Psoas muscle (tissue), 7 donors: ENCODE measurements at regions not wholly inside any gene's neighbourhood (a gene's known extent, or its start where the extent isn't known, plus 50 kb on each side); places are given as distances from the start of the nearest gene placed in this dataset.

ENCODE experiments used
- ATAC-seq, 4 donors: fragments of 200-7000 bp; cut with Tn5 transposase; one replicate each; pipeline ENCODE4 v1.9.1; 2020; ENCODE audit warnings: moderate library complexity in 3 of 4, mild to moderate bottlenecking in 2 of 4
- DNase-seq, 2 donors: peaks; one replicate each; pipeline ENCODE4 v3.0.0-alpha.2; 2020
- H3K27ac ChIP-seq: fragments of 200-600 bp; one replicate; pipeline ENCODE4 v1.8.0; 2022
- H3K27me3 ChIP-seq, 3 donors: fragments of 200-600 bp in 1 of 3; one replicate each; pipeline versions ENCODE4 v1.6.1 to v1.8.0; 2013 to 2022; ENCODE audit warnings: low read length in 2 of 3, mild to moderate bottlenecking in 2 of 3, moderate library complexity in 1 of 3; ENCODE audit not compliant: insufficient read depth in 3 of 3
- H3K36me3 ChIP-seq, 2 donors: fragments of 200-600 bp in 1 of 2; one replicate each; pipeline versions ENCODE4 v1.6.1 to v1.8.0; 2013 to 2022; ENCODE audit warnings: low read depth in 1 of 2, mild to moderate bottlenecking in 1 of 2, moderate library complexity in 1 of 2; ENCODE audit not compliant: insufficient read depth in 1 of 2
- H3K4me1 ChIP-seq: fragments of 200-600 bp; one replicate; pipeline ENCODE4 v1.8.0; 2022
- H3K4me3 ChIP-seq: fragments of 200-600 bp; one replicate; pipeline ENCODE4 v1.8.0; 2022; ENCODE audit warnings: mild to moderate bottlenecking
- H3K9me3 ChIP-seq: fragments of 200-600 bp; one replicate; pipeline ENCODE4 v1.8.0; 2022
- CTCF ChIP-seq: fragments of 200-600 bp; IDR thresholded peaks from one replicate; pipeline ENCODE4 v1.8.0; 2022; ENCODE audit warnings: antibody characterized with exemption
- WGBS, 3 donors: extraction: QIAGEN DNeasy Blood & Tissue Kit; methylation state at CpG; one replicate each; pipeline versions ENCODE4 v1.1.6 to v1.1.7; 2013; 5-methylcytosine and 5-hydroxymethylcytosine counted together
- intact Hi-C, 2 donors: fragments of 100-400 bp; cut with DNase I; formaldehyde crosslinking; loops; one replicate each; pipeline versions ENCODE4 v1.11.0 to v1.14.2; 2022
- donor health status: healthy with polysubstance abuse.
- donor health status: DM: no; HTN: no; CAD: no; lungs with moderate emphysema.
- donor health status: Bipolar disorder and iron deficiency.
- donor health status: healthy.
- donor health status: DM: yes; HTN: yes; CAD: no.
- donor health status: DM: no; HTN: no; CAD: no.
- donor health status: DM: yes; HTN: yes; CAD: no.

DNA sequence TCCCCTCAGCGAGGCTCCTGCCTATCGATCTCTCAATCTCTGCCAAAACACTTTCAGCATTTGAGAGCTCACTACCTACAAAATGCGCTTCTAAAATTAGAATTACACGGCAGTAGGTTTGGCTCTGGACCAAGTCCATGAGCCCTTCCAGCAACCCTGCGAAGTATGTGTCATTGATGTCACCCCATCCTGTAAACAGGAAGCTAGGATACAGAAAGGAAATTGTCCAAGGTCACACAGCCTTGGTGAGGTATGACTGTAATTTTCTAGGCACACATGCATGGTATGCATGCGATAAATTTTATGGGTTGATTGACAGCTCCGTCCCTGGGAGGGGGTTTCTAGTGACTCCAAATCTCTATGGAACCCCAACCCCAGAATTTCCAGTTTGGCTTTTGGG, 330.3 kb upstream of the CDH5 start:
- DNase-seq (peak in 1 of 2 donors; percentile 60), ATAC-seq (peak; percentile 80 to 88 (median 86))
- Histone ChIP-seq H3K27ac (peak overlapping the region; percentile 73), H3K4me3 (no peak overlapping the region), H3K36me3 (no peaks in the 10 kb centered on the region), H3K27me3 (no peaks in the 10 kb centered on the region), H3K9me3 (no peaks in the 10 kb centered on the region), H3K4me1 (peaks cover 21% of the 10 kb centered on the region)
- no peak for TF ChIP-seq CTCF
- WGBS, 3 donors: 24 to 37% (median 27%) methylated on average over 7 of the region's 7 CpGs
- intact Hi-C loops: loop anchor here in 1 of 2 donors (10.0 kb wide), 1 partner anchor 279 kb away; no protein-coding TSS in a partner anchor

DNA sequence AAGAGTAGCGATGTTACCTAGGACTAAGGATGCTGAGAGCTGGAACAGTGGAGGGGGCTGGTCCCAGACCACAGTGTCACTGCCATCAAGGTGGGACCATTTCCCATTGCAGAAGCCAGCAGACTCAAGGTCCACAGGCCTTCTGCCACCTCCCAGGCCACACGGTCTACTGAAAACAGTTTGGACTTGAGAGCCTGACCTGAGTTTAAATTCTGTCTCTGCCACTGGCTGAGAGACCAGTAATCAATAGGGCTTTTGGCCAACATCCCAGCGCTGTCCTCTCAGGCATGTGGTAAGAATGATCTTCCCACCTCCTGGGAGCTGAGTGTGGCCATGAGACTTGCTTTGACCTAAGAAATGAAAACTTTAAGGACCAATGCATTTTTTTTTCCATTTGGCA, 331.4 kb upstream of the CDH5 start:
- Histone ChIP-seq H3K9me3 (no peaks in the 10 kb centered on the region), H3K27ac (peak overlapping the region; percentile 73), H3K36me3 (no peaks in the 10 kb centered on the region), H3K27me3 (no peaks in the 10 kb centered on the region), H3K4me3 (no peak overlapping the region), H3K4me1 (peaks cover 21% of the 10 kb centered on the region)
- DNase-seq (no peak), ATAC-seq (no peak)
- 57 to 87% (median 68%) methylated on average over 3 of the region's 3 CpGs for WGBS, 3 donors
- TF ChIP-seq CTCF: no peak
- intact Hi-C loops: loop anchor here in 1 of 2 donors (10.0 kb wide), 1 partner anchor 280 kb away; no protein-coding TSS in a partner anchor

DNA sequence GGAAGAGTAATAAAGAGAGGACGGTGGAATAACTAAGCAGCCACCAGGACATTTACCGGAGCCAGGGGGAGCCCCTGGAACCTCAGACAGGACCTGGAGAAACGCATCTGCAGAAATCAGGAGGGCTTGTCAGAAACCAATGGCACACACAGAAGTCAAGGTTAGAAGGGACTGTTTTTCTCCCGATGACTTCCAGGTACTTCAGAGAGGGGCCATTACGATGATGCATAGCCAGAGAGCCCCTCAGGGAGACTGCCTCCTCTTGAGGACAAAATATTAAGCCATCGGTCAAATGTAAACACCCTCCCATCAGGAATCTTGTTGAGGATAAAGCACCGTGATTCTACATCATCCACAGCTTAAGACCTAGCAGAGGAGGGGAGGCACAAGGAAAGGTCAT, 333.6 kb upstream of the CDH5 start:
- H3K4me1 ChIP-seq: peaks cover 21% of the 10 kb centered on the region
- no peaks in the 10 kb centered on the region for H3K9me3 ChIP-seq
- H3K4me3 ChIP-seq: no peak overlapping the region
- TF ChIP-seq CTCF: no peak
- no peaks in the 10 kb centered on the region for H3K27me3 ChIP-seq
- ATAC-seq (no peak), DNase-seq (no peak)
- WGBS, 3 donors: 93 to 95% (median 93%) methylated on average over 7 of the region's 7 CpGs
- intact Hi-C loops: loop anchor here in 1 of 2 donors (10.0 kb wide), 1 partner anchor 282 kb away; no protein-coding TSS in a partner anchor
- H3K36me3 ChIP-seq: no peaks in the 10 kb centered on the region
- no peak overlapping the region for H3K27ac ChIP-seq

DNA sequence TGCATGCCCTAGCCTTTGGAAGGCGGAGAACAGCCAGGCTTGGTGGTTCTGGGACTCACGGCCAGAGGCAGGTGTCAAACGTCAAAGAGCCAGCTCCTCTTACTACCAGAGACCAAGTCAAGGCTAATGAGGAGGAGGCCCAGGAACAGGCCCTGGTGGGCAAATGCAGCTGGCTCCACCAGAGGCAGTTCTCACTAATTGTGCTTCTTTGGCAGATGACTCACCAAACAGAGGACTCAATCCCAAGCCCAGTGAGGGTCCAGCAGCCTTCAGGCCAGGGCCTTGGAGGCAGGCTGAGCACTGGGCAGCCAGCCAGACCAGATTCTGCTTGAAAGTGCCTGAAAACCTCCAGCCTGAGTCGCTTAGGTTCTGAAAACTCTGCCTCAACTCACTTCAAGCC, 336.5 kb upstream of the CDH5 start:
- no peaks in the 10 kb centered on the region for H3K4me1 ChIP-seq
- H3K27ac ChIP-seq: no peak overlapping the region
- no peak overlapping the region for H3K4me3 ChIP-seq
- intact Hi-C loops: loop anchor here in 1 of 2 donors (10.0 kb wide), 1 partner anchor 285 kb away; no protein-coding TSS in a partner anchor
- no peak for DNase-seq
- H3K9me3 ChIP-seq: no peaks in the 10 kb centered on the region
- ATAC-seq: no peak
- WGBS, 3 donors: 69 to 81% (median 70%) methylated on average over 4 of the region's 4 CpGs
- no peaks in the 10 kb centered on the region for H3K36me3 ChIP-seq
- H3K27me3 ChIP-seq: no peaks in the 10 kb centered on the region
- TF ChIP-seq CTCF: no peak
